Central memory CD4-positive, alpha-beta T cell (primary cell): ENCODE measurements at regions not wholly inside any gene's neighbourhood (a gene's known extent, or its start where the extent isn't known, plus 50 kb on each side); places are given as distances from the start of the nearest gene placed in this dataset.
"Not testable (repeated sequence)": the region's sequence is repeated elsewhere in the genome, so short reads cannot be mapped to it uniquely, and the experiment has no call there.

Source experiments
- DNase-seq: peaks from one replicate; pipeline ENCODE4 v3.0.0; 2022

DNA sequence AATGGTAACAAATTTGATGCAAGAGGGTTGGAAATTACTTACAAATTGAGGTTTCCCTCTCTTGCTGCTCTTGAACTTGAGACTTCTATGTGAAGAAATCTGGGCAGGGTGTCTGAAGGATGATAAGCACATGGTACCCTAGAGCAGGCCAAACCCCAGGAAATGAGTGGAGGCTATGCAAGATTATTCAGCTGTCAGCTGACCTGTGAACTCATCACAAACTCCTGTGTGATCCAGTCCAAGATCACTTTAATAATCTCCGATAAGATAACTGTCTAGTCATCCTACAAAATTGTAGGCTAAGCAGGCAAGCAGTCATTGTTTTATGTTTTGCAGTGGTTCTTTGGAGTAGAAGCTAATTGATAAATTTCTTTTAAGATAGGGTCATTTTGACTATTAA, 213.1 kb downstream of the BTBD3 start:
- no peak for DNase-seq

DNA sequence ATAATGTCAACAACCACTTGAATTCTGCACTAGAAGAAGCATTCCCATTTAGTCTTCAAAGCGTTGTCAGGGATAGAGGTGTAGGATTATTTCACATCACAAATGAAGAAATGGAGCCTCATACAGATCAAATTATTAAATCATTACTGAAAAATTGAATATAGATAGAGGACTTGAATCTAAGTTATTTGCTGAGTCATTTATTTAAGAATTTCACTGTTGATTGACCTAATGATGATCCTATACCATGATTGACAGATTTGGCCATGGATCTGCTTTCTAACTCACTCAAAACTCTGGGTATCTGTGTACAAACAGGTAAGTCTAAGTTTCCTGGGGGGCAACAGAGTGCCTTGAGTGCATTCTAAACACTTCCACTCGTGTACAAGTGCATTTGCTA, 215.9 kb downstream of the BTBD3 start:
- DNase-seq, result no peak

GRCh38 chr20:12145951-12146350, 228.3 kb downstream of the BTBD3 start:
- not testable (repeated sequence) for DNase-seq

GRCh38 chr20:12152996-12153395, 235.3 kb downstream of the BTBD3 start:
- no peak for DNase-seq

DNA sequence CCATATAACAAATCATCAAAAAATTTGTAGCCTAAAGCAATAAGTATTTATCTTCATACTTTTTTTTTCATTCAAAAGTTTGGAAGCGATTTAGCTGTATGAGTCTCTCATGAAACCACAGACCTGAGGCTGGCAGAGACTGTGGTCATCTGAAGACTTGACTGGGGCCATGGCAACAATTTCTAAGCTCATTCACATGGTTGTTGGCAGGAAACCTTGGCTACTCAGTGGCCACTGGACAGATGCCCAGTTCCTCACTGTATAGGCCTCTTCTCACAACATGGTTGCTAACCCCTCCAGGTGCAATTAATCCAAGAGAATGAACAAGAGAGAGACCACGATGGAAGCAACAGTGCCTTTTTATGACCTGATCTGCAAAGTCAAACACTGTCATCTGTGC, 235.9 kb downstream of the BTBD3 start:
- no peak for DNase-seq

DNA sequence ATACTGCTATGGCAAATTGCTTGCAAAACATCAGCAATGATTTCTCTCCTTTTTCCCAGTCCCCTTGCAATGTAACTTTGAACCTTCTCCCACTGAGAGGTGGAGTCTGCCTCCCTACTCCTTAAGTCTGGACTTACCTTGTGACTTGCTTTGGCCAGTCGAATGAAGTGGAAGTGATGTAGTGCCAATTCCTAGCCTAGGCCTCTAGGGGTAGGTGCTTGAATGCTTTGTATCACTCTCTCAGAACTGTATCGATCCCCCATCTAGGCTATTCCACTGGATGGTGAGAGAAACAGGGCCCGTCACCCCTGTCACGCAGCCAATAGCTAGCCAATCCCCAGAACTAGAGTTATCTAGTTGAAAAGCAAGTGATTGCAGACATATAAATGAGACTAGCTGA, 238.6 kb downstream of the BTBD3 start:
- no peak for DNase-seq

- no peak for DNase-seq
Measured at GRCh38 chr20:12159261-12159660, 241.6 kb downstream of the BTBD3 start.

DNA sequence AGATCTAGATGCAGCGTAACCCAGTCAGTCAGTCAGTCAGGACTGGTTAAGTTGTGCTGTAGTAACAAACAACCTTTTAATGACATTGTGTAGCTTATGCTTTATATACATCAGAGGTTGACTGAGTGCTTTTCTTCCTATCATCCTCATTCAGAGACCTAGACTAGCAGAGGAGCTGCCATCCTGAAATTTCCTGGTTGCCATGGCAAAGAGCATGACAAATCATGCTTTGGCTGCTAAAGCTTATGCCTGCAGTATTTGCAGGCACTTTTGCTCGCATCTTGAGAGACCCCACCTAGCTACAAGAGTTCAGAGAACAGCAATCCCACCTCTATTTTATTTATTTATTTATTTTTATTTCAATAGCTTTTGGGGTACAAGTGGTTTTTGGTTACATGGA, 244.0 kb downstream of the BTBD3 start:
- DNase-seq, result no peak

- DNase-seq, result no peak
Measured at GRCh38 chr20:12166053-12166717, 248.5 kb downstream of the BTBD3 start.

- DNase-seq, result no peak
Measured at GRCh38 chr20:12170406-12170805, 252.7 kb downstream of the BTBD3 start.

- no peak for DNase-seq
Measured at GRCh38 chr20:12171923-12172524, 254.3 kb downstream of the BTBD3 start.

DNA sequence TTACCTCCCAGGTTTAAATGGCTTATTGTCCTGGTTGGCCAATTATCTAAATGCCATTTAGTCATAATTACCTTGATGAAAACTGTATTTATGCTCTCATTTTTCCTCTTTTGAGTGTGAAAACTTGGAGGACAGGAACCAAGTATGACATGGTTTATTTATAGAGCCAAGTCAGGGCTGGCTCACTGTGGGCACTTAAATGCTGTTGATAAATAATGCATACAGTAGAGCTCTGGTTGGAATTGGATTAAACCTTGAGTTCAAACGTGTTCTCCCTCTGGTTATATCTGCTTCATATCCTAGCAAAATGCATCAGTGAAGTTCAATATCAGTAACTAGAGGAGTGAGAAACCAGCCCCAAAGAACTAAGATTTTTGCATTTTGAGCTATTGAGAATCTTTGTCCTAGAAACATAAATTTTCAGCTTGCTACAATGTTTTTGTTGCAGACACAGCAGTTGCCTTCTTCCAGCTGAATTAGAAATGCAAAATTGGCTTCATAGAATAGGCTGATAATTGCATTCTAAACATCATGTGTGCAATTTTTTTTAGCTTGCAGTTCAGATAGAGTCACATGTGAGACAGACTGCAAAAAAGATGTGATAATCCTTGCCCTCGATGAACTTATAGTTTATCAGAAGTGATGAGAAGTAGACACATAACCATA, 255.8 kb downstream of the BTBD3 start:
- no peak for DNase-seq

GRCh38 chr20:12175538-12175937, 257.8 kb downstream of the BTBD3 start:
- DNase-seq, result no peak

GRCh38 chr20:12177657-12178293, 260.1 kb downstream of the BTBD3 start:
- DNase-seq, result no peak

- no peak for DNase-seq
Measured at GRCh38 chr20:12179692-12180091, 262.0 kb downstream of the BTBD3 start.

DNA sequence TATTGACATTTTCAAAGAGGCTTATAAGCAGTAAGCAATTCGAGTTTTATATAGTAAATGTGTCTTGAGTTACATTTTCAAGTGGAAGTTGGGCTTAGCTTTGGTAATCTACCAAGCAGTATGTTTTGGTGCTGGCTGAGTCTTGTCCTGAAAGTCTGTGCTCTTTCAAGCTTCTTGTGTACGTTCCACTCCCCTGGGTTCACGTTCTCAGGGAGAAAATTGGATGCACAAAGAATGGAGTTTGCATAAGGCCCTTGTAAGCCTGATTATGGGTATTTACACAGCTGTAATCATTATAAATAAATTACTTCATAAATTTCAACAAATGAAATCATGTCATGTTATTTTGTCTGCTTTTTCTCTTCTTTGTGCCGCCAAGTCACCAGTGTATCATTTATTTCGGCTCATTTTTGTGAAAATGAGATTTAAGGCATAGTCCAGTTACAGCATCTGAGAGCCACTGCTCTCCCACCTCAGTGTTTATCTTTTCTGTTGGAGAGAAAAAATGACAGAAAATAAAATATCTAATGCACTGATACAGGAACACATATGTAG, 262.5 kb downstream of the BTBD3 start:
- no peak for DNase-seq

- DNase-seq, result no peak
Measured at GRCh38 chr20:12198281-12198680, 280.6 kb downstream of the BTBD3 start.

- DNase-seq, result no peak
Measured at GRCh38 chr20:12199703-12200102, 282.0 kb downstream of the BTBD3 start.

GRCh38 chr20:12201289-12201991, 283.7 kb downstream of the BTBD3 start:
- no peak for DNase-seq

DNA sequence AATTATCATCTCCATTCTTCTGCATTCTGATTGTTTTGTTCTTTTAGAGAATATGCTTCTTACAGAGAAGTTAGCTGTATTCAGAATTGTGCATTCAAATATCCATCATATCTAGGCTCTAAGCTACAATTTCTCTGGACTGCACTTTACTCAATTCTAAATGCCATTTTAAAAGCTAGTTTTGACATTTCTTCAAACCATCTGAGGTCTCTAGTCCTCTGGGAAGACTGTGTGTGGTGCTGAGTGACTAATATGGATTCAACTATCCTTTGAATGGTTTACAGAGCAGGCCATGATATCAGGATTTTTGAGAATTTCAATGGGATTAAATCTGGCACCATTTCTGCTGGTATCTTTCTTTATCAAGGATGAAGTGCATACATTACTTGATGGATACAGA, 285.7 kb downstream of the BTBD3 start:
- DNase-seq, result no peak

GRCh38 chr20:12203981-12204380, 286.3 kb downstream of the BTBD3 start:
- DNase-seq, result no peak

DNA sequence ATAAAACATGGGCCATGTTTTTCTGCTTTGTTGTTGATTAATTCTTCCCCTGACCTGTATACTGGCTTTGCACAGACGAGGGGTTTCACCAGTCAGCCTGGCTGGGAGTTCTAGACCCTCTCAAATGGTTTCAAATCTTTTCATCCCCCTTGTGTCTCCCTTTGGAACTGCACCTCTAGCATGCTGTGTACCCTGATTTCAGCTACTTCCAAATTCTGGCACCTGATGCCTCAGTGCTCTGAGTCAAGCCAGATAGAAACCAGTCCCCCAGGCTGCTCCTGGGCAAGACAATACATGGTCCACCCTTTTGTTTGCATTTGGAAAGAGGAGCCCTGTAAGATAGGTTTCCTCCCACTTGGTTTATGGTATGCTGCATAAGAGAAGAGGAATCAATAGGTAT, 290.2 kb downstream of the BTBD3 start:
- DNase-seq, result no peak

DNA sequence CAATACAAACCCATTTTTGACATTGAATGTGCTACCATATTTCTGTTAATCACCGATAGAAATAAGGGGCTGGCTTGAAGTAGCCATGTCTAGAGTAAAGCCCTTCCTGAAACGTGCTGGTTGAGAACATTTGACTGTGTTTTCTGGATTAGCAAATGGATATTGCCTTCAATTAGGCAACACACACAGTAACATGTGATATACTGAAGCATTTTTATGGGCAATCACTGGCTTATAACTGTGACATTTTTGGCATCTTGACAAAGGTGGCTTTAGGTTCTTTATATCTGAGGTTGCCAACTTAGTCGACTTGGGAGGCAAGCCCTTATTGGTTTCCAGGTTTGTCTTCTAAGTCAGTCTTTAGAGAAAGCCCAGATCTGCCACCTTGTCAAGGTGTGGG, 292.9 kb downstream of the BTBD3 start:
- no peak for DNase-seq
